ENCODE measurements at regions not wholly inside any gene's neighbourhood (a gene's known extent, or its start where the extent isn't known, plus 50 kb on each side); places are given as distances from the start of the nearest gene placed in this dataset.

DNA sequence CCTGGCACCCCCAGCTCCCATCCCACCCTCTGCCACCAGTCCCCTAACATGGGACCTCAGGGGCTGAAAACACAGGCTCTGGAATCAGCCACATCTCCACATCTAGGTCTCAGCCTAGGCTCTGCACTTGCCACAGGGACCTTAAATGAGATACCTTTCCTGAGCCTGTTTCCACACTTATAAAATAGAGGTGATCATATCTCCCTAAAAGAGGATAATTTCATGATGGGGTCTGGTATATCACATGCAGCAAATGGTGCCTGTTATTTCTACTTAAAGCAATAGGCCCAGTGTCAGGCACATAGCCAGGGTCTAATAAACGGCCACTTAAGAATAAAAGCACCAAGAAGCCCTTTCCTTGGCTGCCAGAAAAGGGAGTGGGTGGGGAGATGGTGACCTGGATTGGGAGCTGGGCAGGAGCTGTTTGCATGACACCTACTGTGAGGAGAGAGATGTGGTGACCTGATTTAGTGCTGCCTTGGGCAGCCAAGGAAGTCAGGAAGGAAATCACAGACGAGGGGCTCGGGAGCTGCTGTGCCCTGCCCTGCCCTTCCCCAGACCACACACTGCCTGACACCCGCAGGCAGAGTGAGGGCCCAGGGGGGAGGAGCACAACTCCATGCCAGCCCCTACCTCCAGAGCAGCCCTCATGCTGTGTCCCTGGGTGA is 71.2 kb downstream of the IRF2BPL start:
- WGBS, 2 donors, result 15 to 16% methylated on average over 4 of the region's 4 CpGs
- intact Hi-C loops (cut with DNase I; ENCODE audit: low total_unique reads), result no loop called here
- DNase-seq (ENCODE audit: low spot score in 2 of 2), result no peak

DNA sequence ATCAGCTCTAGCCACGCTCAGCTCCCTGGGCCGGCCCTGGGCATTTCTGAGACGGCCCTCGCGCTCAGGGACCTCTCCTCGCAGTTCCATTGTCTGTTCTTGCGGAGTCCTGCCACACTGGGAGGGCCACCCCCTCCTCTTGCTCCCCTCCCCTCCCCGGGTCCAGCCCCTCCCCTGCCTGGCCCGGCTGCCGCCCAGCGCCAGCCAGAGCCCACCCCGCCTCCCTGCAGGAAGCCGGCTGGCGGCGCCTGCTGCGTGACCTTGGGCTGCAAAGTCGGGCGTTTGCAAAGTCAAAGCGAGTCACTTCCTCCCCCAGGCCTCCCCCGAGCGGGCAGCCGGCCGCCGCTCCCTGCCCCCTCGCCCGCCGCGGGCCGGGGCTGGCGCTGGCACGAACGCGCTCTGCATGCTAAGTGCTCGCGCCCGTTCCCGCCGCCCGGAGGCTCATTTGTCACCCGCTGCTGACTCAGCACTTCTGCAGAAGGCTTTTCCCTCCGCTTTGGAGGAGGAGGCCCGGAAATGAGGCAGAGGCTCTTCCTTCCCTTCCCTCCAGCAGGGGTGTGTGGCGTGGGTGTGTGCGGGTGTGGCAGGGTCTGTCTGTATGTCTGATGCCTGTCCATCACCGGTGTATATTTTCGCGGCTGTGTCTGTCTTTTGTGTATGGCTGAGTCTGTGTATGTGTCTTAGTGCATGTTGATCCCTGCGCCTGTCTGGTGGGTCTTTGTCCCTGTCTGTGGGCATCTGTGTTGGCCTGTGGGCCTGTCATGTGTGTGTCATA is 72.0 kb downstream of the IRF2BPL start:
- intact Hi-C loops (cut with DNase I; ENCODE audit: low total_unique reads), result no loop called here
- no peak overlapping the region for H3K4me3 ChIP-seq (ENCODE audit: low read depth, poor library complexity, severe bottlenecking)
- TF ChIP-seq POLR2A (IDR thresholded peaks at IDR 0.05), result no peak
- TF ChIP-seq, protein P1, sequence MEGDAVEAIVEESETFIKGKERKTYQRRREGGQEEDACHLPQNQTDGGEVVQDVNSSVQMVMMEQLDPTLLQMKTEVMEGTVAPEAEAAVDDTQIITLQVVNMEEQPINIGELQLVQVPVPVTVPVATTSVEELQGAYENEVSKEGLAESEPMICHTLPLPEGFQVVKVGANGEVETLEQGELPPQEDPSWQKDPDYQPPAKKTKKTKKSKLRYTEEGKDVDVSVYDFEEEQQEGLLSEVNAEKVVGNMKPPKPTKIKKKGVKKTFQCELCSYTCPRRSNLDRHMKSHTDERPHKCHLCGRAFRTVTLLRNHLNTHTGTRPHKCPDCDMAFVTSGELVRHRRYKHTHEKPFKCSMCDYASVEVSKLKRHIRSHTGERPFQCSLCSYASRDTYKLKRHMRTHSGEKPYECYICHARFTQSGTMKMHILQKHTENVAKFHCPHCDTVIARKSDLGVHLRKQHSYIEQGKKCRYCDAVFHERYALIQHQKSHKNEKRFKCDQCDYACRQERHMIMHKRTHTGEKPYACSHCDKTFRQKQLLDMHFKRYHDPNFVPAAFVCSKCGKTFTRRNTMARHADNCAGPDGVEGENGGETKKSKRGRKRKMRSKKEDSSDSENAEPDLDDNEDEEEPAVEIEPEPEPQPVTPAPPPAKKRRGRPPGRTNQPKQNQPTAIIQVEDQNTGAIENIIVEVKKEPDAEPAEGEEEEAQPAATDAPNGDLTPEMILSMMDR (IDR thresholded peaks at IDR 0.05), result peak in 1 of 3 donors; percentile 8
- WGBS, 2 donors, result 1 to 2% methylated on average over 31 to 35 of the region's 48 CpGs
- DNase-seq (ENCODE audit: low spot score in 2 of 2), result peak; percentile 91 to 97

More for the DNA sequence above, 71.2 kb downstream of the IRF2BPL start:
- H3K4me3 ChIP-seq (ENCODE audit: low read depth, poor library complexity, severe bottlenecking), result no peak overlapping the region
- TF ChIP-seq POLR2A (IDR thresholded peaks at IDR 0.05), result no peak
- TF ChIP-seq, protein P1 (IDR thresholded peaks at IDR 0.05), result no peak

DNA sequence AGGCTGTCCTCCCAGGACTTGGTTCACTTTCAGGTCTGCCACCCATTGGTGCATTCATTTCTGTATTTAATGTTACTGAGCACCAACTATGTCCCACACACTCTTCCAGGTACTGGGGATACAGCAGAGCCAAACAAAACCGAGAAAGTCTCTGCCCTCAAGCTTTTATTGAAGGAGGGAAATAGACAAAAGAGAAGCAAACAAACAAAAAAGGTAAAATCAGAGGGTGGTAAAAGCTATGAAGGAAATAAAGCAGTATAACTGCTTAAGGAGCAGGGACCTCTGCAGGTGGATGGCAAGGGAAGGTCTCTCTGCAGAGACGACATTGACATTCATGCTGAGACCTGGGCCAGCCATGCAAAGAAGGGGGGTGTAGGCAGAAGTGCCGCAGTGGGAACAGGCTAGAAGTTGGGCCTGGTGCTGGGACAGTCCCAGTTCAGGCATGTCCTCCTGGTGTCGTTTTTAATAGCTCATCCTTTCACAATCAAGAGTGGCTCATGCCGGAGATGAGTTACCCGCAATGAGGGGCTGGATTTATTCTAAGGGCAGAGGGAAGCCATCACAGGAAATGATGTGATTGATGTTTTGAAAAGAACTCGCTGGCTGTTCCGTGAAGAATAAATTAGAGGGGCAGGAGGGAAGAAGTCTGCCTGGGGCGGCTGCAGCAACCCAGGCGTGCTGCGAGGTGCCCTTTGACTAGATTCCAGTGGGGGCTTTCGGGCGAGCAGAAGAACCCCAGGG is 72.8 kb downstream of the IRF2BPL start:
- H3K4me3 ChIP-seq (ENCODE audit: low read depth, poor library complexity, severe bottlenecking), result no peak overlapping the region
- DNase-seq (ENCODE audit: low spot score in 2 of 2), result peak in 1 of 2 donors; percentile 73
- WGBS, 2 donors, result 3 to 4% methylated on average over 13 of the region's 13 CpGs
- TF ChIP-seq, protein P1 (IDR thresholded peaks at IDR 0.05), result no peak
- no peak for TF ChIP-seq POLR2A (IDR thresholded peaks at IDR 0.05)
- intact Hi-C loops (cut with DNase I; ENCODE audit: low total_unique reads), result no loop called here

DNA sequence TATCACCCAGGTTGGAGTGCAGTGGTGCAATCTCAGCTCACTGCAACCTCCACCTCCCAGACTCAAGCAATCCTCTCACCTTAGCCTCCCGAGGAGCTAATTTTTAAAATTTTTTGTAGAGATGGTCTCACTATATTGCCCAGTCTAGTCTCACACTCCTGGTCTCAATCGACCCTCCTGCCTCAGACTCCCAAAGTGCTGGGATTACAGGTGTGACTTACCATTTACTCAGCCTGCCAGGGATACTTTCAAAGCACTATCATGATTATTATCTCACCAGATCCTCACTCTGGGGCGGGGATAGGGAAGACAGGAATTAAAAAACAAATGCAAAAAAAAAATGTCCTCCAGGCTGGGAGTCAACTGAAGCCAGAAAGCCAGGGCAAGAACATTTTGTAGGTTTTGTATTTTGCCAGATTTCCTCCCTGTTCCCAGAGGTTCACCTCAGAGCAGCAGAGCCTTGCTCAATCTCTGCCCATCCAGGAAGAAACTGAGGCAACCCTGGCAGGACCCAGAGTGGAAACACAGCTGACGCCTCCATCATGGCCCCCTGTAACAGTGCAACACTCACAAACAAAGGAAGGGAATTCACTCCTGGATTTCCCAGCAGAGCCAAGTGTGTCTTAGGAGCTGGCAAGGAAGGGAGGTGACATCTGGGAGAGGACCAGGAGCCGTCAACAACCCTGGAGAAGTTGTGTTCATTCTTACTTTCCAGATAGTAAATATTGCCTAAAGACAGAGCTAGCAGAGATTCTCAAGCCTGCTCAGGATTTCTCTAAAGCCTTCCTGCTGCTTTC is 73.9 kb downstream of the IRF2BPL start:
- intact Hi-C loops (cut with DNase I; ENCODE audit: low total_unique reads), result no loop called here
- WGBS, 2 donors, result 39 to 50% methylated on average over 5 of the region's 5 CpGs
- TF ChIP-seq, protein P1 (IDR thresholded peaks at IDR 0.05), result no peak
- no peak for TF ChIP-seq POLR2A (IDR thresholded peaks at IDR 0.05)
- no peak overlapping the region for H3K4me3 ChIP-seq (ENCODE audit: low read depth, poor library complexity, severe bottlenecking)
- no peak for DNase-seq (ENCODE audit: low spot score in 2 of 2)

DNA sequence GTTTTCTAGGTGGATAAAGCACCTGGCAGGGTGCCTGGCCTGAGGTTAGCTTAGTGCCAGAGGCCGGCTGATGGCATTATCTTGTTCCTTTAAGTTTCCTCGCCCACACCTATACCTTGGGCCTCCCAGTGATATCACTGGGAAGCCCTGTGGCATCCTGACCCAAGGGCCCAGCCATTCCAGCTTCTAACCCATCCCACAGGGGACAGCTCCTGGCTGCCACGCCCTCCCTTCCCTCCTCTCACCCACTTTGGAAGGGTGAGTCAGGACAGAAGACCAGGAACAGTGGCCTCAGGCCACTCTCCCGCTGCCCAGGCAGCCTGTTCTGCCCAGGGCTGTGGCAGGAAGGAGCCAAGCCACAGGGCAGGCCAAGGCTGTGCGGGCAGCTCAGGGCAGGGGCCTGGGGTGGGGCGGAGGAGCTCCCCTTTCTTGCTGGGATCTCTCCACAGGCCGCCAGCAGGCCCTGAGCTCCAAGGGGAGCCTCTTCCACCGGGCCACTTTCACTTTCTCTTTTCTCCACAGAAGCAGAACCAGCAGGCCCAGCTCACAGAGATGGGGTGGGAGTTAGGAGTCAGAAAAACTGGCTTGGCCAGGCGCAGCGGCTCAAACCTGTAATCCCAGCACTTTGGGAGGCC is 75.1 kb downstream of the IRF2BPL start:
- 15 to 19% methylated on average over 7 to 10 of the region's 10 CpGs for WGBS, 2 donors
- TF ChIP-seq POLR2A (IDR thresholded peaks at IDR 0.05), result no peak
- TF ChIP-seq, protein P1 (IDR thresholded peaks at IDR 0.05), result no peak
- DNase-seq (ENCODE audit: low spot score in 2 of 2), result peak; percentile 68 to 91
- no peak overlapping the region for H3K4me3 ChIP-seq (ENCODE audit: low read depth, poor library complexity, severe bottlenecking)
- intact Hi-C loops (cut with DNase I; ENCODE audit: low total_unique reads), result no loop called here

Data from lower leg skin (tissue), 4 donors.